Transverse colon (tissue), 4 donors: ENCODE measurements at regions not wholly inside any gene's neighbourhood (a gene's known extent, or its start where the extent isn't known, plus 50 kb on each side); places are given as distances from the start of the nearest gene placed in this dataset.

Experiments used
- DNase-seq: peaks from one replicate; pipeline ENCODE4 v3.0.0-alpha.2; 2019
- H3K27ac ChIP-seq, 4 donors: fragments of 200-600 bp; sonication (generic); 2 replicates each; pipeline ENCODE4 v1.5.1; 2016 to 2018; ENCODE audit warnings: inconsistent platforms in 4 of 4
- H3K27me3 ChIP-seq: fragments of 200-600 bp; sonication (generic); 2 replicates; pipeline ENCODE4 v1.5.1; 2017; ENCODE audit warnings: inconsistent platforms
- H3K36me3 ChIP-seq, 4 donors: fragments of 200-600 bp; sonication (generic); 2 replicates each; pipeline ENCODE4 v1.5.1; 2017 to 2019; ENCODE audit warnings: inconsistent platforms in 4 of 4
- H3K4me1 ChIP-seq, 4 donors: fragments of 200-600 bp; sonication (generic); 2 replicates each; pipeline ENCODE4 v1.5.1; 2017 to 2020; ENCODE audit warnings: inconsistent platforms in 4 of 4
- H3K4me3 ChIP-seq, 4 donors: fragments of 200-600 bp; sonication (generic); 1 replicate in 1 of 4; 2 replicates in 3 of 4; pipeline versions ENCODE4 v1.5.1 to v1.6.1; 2017 to 2019; ENCODE audit warnings: inconsistent platforms in 4 of 4
- H3K9me3 ChIP-seq, 2 donors: fragments of 200-600 bp; sonication (generic); 2 replicates each; pipeline ENCODE4 v1.5.1; 2017 to 2019; ENCODE audit warnings: inconsistent platforms in 2 of 2
- EP300 ChIP-seq: sonication (generic); formaldehyde crosslinking; IDR thresholded peaks from one replicate; pipeline ENCODE4 v1.6.1; 2017; ENCODE audit warnings: antibody characterized with exemption, low read depth
- POLR2A ChIP-seq: fragments of 450-650 bp; IDR thresholded peaks from one replicate; pipeline ENCODE4 v1.6.1; 2016; ENCODE audit warnings: antibody characterized with exemption, mild to moderate bottlenecking, moderate library complexity
- POLR2AphosphoS5 ChIP-seq, 3 donors: sonication (generic); formaldehyde crosslinking; IDR thresholded peaks; one replicate each; pipeline ENCODE4 v1.6.1; 2016; ENCODE audit warnings: antibody characterized with exemption in 3 of 3
- WGBS, 2 donors: methylation state at CpG; one replicate each; pipeline ENCODE4 v1.1.5; 2018; ENCODE audit warnings: low coverage in 1 of 2; 5-methylcytosine and 5-hydroxymethylcytosine counted together
- in situ Hi-C, 4 donors: fragments of 200-750 bp; cut with MboI; loops; one replicate each; pipeline versions ENCODE4 v1.15.0 to v1.15.1; 2017; ENCODE audit warnings: low sequenced_read_pairs in 3 of 4, low pct_ligation_motif_present in 1 of 4, low pct_unique_long_range_greater_than_20kb in 1 of 4
- intact Hi-C: fragments of 100-400 bp; cut with DNase I; formaldehyde crosslinking; loops from one replicate; pipeline ENCODE4 v1.15.1; 2023; ENCODE audit warnings: low total_unique reads
- TF ChIP-seq, protein P1 (sequence below), 5 experiments: fragments of 200-600 bp in 3 of 5; fragments of 450-650 bp in 2 of 5; sonication (generic) in 3 of 5; IDR thresholded peaks; 1 replicate in 2 of 5; 2 replicates in 3 of 5; pipeline ENCODE4 v1.5.1; 2016 to 2017; ENCODE audit warnings: antibody characterized with exemption in 5 of 5, inconsistent platforms in 3 of 5, mild to moderate bottlenecking in 2 of 5, moderate library complexity in 1 of 5

DNA sequence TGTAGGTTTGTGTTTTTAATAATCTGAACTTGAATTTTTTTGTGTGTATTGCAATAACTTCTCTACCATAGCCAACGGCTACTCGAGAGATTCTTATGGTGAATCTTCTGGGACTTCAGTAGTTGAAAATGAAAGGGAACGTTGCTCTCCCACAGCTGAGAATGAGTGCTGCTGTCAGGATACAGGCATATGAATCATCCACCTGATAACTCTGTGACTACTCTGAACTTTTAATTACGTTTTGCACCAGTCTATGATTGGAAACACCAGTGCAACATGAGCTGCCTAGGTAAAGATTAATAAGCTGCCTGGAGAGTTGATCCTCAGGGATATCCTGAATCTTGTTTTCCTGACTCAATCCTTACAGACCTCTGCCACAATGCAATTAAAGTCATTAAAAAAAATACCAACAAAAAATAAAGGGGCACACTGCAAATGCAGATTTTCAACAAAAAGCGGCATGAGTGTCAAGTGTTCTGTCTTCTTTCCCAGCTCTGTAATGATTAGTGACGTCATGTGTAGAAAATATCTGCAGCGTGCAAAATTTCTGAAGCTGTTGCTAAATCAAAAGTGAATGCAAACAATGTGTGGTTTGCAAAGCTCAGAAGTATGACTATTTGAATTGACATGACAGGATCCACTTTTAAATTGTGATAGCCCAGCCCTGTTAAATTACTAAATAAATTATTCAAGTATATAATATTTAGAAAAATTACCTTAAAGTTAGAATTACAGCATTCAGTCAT, 432.2 kb downstream of the HTR1B start:
- Histone ChIP-seq H3K4me3 (no peak overlapping the region), H3K9me3 (no peaks in the 10 kb centered on the region), H3K36me3 (no peaks in the 10 kb centered on the region), H3K4me1 (no peaks in the 10 kb centered on the region), H3K27ac (no peak overlapping the region), H3K27me3 (no peaks in the 10 kb centered on the region)
- 76 to 86% methylated on average over 6 to 7 of the region's 7 CpGs for WGBS, 2 donors
- TF ChIP-seq POLR2A, result no peak
- TF ChIP-seq POLR2AphosphoS5 (IDR thresholded peaks at IDR 0.05), result no peak
- no peak for TF ChIP-seq EP300
- TF ChIP-seq, protein P1, sequence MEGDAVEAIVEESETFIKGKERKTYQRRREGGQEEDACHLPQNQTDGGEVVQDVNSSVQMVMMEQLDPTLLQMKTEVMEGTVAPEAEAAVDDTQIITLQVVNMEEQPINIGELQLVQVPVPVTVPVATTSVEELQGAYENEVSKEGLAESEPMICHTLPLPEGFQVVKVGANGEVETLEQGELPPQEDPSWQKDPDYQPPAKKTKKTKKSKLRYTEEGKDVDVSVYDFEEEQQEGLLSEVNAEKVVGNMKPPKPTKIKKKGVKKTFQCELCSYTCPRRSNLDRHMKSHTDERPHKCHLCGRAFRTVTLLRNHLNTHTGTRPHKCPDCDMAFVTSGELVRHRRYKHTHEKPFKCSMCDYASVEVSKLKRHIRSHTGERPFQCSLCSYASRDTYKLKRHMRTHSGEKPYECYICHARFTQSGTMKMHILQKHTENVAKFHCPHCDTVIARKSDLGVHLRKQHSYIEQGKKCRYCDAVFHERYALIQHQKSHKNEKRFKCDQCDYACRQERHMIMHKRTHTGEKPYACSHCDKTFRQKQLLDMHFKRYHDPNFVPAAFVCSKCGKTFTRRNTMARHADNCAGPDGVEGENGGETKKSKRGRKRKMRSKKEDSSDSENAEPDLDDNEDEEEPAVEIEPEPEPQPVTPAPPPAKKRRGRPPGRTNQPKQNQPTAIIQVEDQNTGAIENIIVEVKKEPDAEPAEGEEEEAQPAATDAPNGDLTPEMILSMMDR (IDR thresholded peaks at IDR 0.05), result no peak
- DNase-seq, result no peak
- in situ Hi-C loops, result no loop called here
- intact Hi-C loops, result no loop called here

DNA sequence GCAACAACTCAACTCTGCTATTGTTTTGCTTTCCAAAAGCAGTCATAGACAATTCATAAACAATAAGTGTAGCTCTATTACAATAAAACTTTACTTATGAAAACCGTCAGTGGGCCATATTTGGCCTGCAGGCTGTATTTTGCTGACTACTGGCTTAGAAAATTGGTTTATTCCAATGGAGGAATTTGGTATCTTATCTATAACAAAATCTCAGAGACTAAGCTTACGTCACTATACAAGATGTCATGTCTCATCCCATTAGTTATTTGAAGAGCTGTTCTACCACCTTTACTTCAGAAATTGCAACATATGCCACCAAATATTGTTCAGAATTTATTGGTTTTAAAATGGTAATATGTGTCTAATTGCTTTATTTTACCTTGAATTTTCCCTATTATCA, 436.9 kb downstream of the HTR1B start:
- no peak for TF ChIP-seq POLR2AphosphoS5 (IDR thresholded peaks at IDR 0.05)
- TF ChIP-seq POLR2A, result no peak
- TF ChIP-seq, protein P1 (IDR thresholded peaks at IDR 0.05), result no peak
- TF ChIP-seq EP300, result no peak
- Histone ChIP-seq H3K4me1 (no peaks in the 10 kb centered on the region), H3K36me3 (no peaks in the 10 kb centered on the region), H3K27me3 (no peaks in the 10 kb centered on the region), H3K9me3 (no peaks in the 10 kb centered on the region), H3K27ac (no peak overlapping the region), H3K4me3 (no peak overlapping the region)
- 67 to 75% methylated on average over 2 of the region's 2 CpGs for WGBS, 2 donors
- in situ Hi-C loops, result no loop called here
- intact Hi-C loops, result no loop called here
- DNase-seq, result no peak

DNA sequence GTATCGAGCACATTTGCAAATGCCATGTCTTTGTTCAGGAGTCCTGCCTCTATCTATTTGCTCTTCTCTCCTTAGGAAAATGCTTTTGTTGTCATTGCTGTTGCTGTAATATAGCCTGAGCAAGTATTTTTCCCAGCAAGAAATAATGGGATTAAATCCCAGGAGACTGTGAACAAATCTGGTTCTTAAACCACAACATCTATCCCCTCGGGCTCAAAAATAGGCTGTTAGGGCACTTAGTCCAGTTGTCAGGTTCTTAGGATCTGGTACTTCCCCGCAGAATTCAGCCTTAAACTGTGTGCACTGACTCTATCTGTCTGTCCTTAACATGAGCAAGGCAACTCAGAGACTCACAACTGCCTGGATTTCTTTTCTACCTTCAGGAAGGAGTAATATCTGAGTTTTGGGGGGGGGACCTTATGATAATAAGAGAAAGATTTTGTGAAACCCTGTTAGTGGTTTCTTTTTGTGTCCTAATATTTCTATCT, 437.5 kb downstream of the HTR1B start:
- in situ Hi-C loops (no loop called here), intact Hi-C loops (no loop called here)
- H3K27me3 ChIP-seq, result no peaks in the 10 kb centered on the region
- 71 to 85% methylated on average over 2 to 3 of the region's 3 CpGs for WGBS, 2 donors
- DNase-seq, result no peak
- no peaks in the 10 kb centered on the region for H3K36me3 ChIP-seq
- TF ChIP-seq, protein P1 (IDR thresholded peaks at IDR 0.05), result no peak
- TF ChIP-seq POLR2A (no peak), EP300 (no peak), POLR2AphosphoS5 (IDR thresholded peaks at IDR 0.05) (no peak)
- H3K4me3 ChIP-seq, result no peak overlapping the region
- H3K9me3 ChIP-seq, result no peaks in the 10 kb centered on the region
- H3K4me1 ChIP-seq, result no peaks in the 10 kb centered on the region
- no peak overlapping the region for H3K27ac ChIP-seq

DNA sequence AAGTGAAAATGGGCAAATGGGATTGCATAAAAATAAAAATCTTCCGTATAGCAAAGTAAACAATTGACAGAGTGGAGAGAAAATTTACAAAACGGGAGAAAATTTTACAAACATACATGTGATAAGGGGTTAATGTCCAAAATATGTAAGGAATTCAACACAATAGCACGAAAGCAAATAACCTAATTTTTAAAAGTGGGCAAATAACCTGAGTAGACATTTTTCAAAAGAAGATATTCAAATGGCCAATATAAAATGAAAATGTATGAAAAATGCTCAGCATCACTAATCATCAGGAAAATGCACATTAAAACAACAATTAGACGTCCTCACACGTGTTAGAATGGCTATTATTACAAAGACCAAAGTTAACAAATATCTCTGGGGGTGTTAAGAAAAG, 441.5 kb downstream of the HTR1B start:
- TF ChIP-seq, protein P1 (IDR thresholded peaks at IDR 0.05), result no peak
- TF ChIP-seq POLR2A, result no peak
- no peak for TF ChIP-seq EP300
- no peak for TF ChIP-seq POLR2AphosphoS5 (IDR thresholded peaks at IDR 0.05)
- intact Hi-C loops (no loop called here), in situ Hi-C loops (no loop called here)
- WGBS, 2 donors, result 46 to 48% methylated on average over 5 of the region's 5 CpGs
- H3K27ac ChIP-seq, result no peak overlapping the region
- H3K9me3 ChIP-seq, result no peaks in the 10 kb centered on the region
- no peaks in the 10 kb centered on the region for H3K4me1 ChIP-seq
- no peak overlapping the region for H3K4me3 ChIP-seq
- DNase-seq, result no peak
- no peaks in the 10 kb centered on the region for H3K36me3 ChIP-seq
- H3K27me3 ChIP-seq, result no peaks in the 10 kb centered on the region
